ENCODE measurements at regions not wholly inside any gene's neighbourhood (a gene's known extent, or its start where the extent isn't known, plus 50 kb on each side); places are given as distances from the start of the nearest gene placed in this dataset.
"Not testable (repeated sequence)": the region's sequence is repeated elsewhere in the genome, so short reads cannot be mapped to it uniquely, and the experiment has no call there.

- no peaks in the 10 kb centered on the region for H3K36me3 Mint-ChIP-seq (ENCODE audit: insufficient read depth)
- H3K9me3 Mint-ChIP-seq = no peaks in the 10 kb centered on the region
- no peak overlapping the region for H3K27ac Mint-ChIP-seq (ENCODE audit: low read depth)
- no peak overlapping the region for H3K4me3 Mint-ChIP-seq
- no peaks in the 10 kb centered on the region for H3K4me1 Mint-ChIP-seq
- peak in 1 of 2 donors; percentile 3 for DNase-seq (ENCODE audit: low spot score in 2 of 2)
- peaks cover 40% of the 10 kb centered on the region for H3K27me3 Mint-ChIP-seq
- no peak for ATAC-seq (replicated peaks; ENCODE audit: extremely low read depth, poor library complexity, severe bottlenecking)
Observed at GRCh38 chr10:78335691-78336401, 302.2 kb downstream of the RPS24 start.

GRCh38 chr10:78336402-78336791 is 302.7 kb downstream of the RPS24 start:
- no peak for ATAC-seq (replicated peaks; ENCODE audit: extremely low read depth, poor library complexity, severe bottlenecking)
- Mint-ChIP-seq H3K27ac (ENCODE audit: low read depth) (no peak overlapping the region), H3K4me1 (no peaks in the 10 kb centered on the region), H3K4me3 (no peak overlapping the region), H3K9me3 (no peaks in the 10 kb centered on the region), H3K27me3 (peaks cover 35% of the 10 kb centered on the region), H3K36me3 (ENCODE audit: insufficient read depth) (no peaks in the 10 kb centered on the region)
- peak in 1 of 2 donors; percentile 6 for DNase-seq (ENCODE audit: low spot score in 2 of 2)

GRCh38 chr10:78337016-78337415 is 303.4 kb downstream of the RPS24 start:
- DNase-seq (ENCODE audit: low spot score in 2 of 2) (no peak), ATAC-seq (replicated peaks; ENCODE audit: extremely low read depth, poor library complexity, severe bottlenecking) (no peak)
- no peaks in the 10 kb centered on the region for H3K9me3 Mint-ChIP-seq
- H3K27me3 Mint-ChIP-seq = peaks cover 29% of the 10 kb centered on the region
- no peak overlapping the region for H3K27ac Mint-ChIP-seq (ENCODE audit: low read depth)
- H3K4me1 Mint-ChIP-seq = no peaks in the 10 kb centered on the region
- no peak overlapping the region for H3K4me3 Mint-ChIP-seq
- H3K36me3 Mint-ChIP-seq (ENCODE audit: insufficient read depth) = no peaks in the 10 kb centered on the region

- H3K4me3 Mint-ChIP-seq = no peak overlapping the region
- no peaks in the 10 kb centered on the region for H3K9me3 Mint-ChIP-seq
- no peak for ATAC-seq (replicated peaks; ENCODE audit: extremely low read depth, poor library complexity, severe bottlenecking)
- H3K27me3 Mint-ChIP-seq = peaks cover 21% of the 10 kb centered on the region
- DNase-seq (ENCODE audit: low spot score in 2 of 2) = no peak
- H3K27ac Mint-ChIP-seq (ENCODE audit: low read depth) = no peak overlapping the region
- no peaks in the 10 kb centered on the region for H3K4me1 Mint-ChIP-seq
- H3K36me3 Mint-ChIP-seq (ENCODE audit: insufficient read depth) = no peaks in the 10 kb centered on the region
Observed at GRCh38 chr10:78337646-78338391, 304.2 kb downstream of the RPS24 start.

- H3K27ac Mint-ChIP-seq (ENCODE audit: low read depth) = no peak overlapping the region
- no peak overlapping the region for H3K4me3 Mint-ChIP-seq
- H3K36me3 Mint-ChIP-seq (ENCODE audit: insufficient read depth) = no peaks in the 10 kb centered on the region
- ATAC-seq (replicated peaks; ENCODE audit: extremely low read depth, poor library complexity, severe bottlenecking) = no peak
- DNase-seq (ENCODE audit: low spot score in 2 of 2) = peak in 1 of 2 donors; percentile 8
- no peaks in the 10 kb centered on the region for H3K4me1 Mint-ChIP-seq
- no peaks in the 10 kb centered on the region for H3K9me3 Mint-ChIP-seq
- peaks cover 17% of the 10 kb centered on the region for H3K27me3 Mint-ChIP-seq
Observed at GRCh38 chr10:78338717-78339116, 305.1 kb downstream of the RPS24 start.

- DNase-seq (ENCODE audit: low spot score in 2 of 2) (no peak), ATAC-seq (replicated peaks; ENCODE audit: extremely low read depth, poor library complexity, severe bottlenecking) (no peak)
- H3K9me3 Mint-ChIP-seq = no peaks in the 10 kb centered on the region
- H3K36me3 Mint-ChIP-seq (ENCODE audit: insufficient read depth) = no peaks in the 10 kb centered on the region
- H3K4me1 Mint-ChIP-seq = no peaks in the 10 kb centered on the region
- H3K4me3 Mint-ChIP-seq = no peak overlapping the region
- peaks cover 17% of the 10 kb centered on the region for H3K27me3 Mint-ChIP-seq
- no peak overlapping the region for H3K27ac Mint-ChIP-seq (ENCODE audit: low read depth)
Observed at GRCh38 chr10:78339251-78339650, 305.6 kb downstream of the RPS24 start.

GRCh38 chr10:78341953-78342614 is 308.4 kb downstream of the RPS24 start:
- Mint-ChIP-seq H3K4me1 (no peaks in the 10 kb centered on the region), H3K4me3 (no peak overlapping the region), H3K27ac (ENCODE audit: low read depth) (no peak overlapping the region), H3K9me3 (no peaks in the 10 kb centered on the region), H3K27me3 (peaks cover 19% of the 10 kb centered on the region), H3K36me3 (ENCODE audit: insufficient read depth) (no peaks in the 10 kb centered on the region)
- ATAC-seq (replicated peaks; ENCODE audit: extremely low read depth, poor library complexity, severe bottlenecking) (no peak), DNase-seq (ENCODE audit: low spot score in 2 of 2) (no peak)

GRCh38 chr10:78342827-78343653 is 309.4 kb downstream of the RPS24 start:
- no peak overlapping the region for H3K4me3 Mint-ChIP-seq
- no peak overlapping the region for H3K27ac Mint-ChIP-seq (ENCODE audit: low read depth)
- H3K36me3 Mint-ChIP-seq (ENCODE audit: insufficient read depth) = no peaks in the 10 kb centered on the region
- ATAC-seq (replicated peaks; ENCODE audit: extremely low read depth, poor library complexity, severe bottlenecking) = no peak
- peak in 1 of 2 donors; percentile 8 for DNase-seq (ENCODE audit: low spot score in 2 of 2)
- no peaks in the 10 kb centered on the region for H3K4me1 Mint-ChIP-seq
- H3K27me3 Mint-ChIP-seq = peaks cover 27% of the 10 kb centered on the region
- H3K9me3 Mint-ChIP-seq = no peaks in the 10 kb centered on the region

- not testable (repeated sequence) for H3K9me3 Mint-ChIP-seq; ATAC-seq (replicated peaks; ENCODE audit: extremely low read depth, poor library complexity, severe bottlenecking); DNase-seq (ENCODE audit: low spot score in 2 of 2); H3K4me3 Mint-ChIP-seq; H3K36me3 Mint-ChIP-seq (ENCODE audit: insufficient read depth); H3K4me1 Mint-ChIP-seq; H3K27ac Mint-ChIP-seq (ENCODE audit: low read depth)
- peaks cover 16% of the 10 kb centered on the region for H3K27me3 Mint-ChIP-seq
Observed at GRCh38 chr10:78344257-78344656, 310.6 kb downstream of the RPS24 start.

- not testable (repeated sequence) for H3K9me3 Mint-ChIP-seq; H3K36me3 Mint-ChIP-seq (ENCODE audit: insufficient read depth)
Observed at GRCh38 chr10:78345515-78345914, 311.9 kb downstream of the RPS24 start.

GRCh38 chr10:78346721-78347120 is 313.1 kb downstream of the RPS24 start:
- no peaks in the 10 kb centered on the region for H3K36me3 Mint-ChIP-seq (ENCODE audit: insufficient read depth)
- H3K4me3 Mint-ChIP-seq = no peak overlapping the region
- no peaks in the 10 kb centered on the region for H3K4me1 Mint-ChIP-seq
- H3K27ac Mint-ChIP-seq (ENCODE audit: low read depth) = no peak overlapping the region
- H3K27me3 Mint-ChIP-seq = peaks cover 34% of the 10 kb centered on the region
- ATAC-seq (replicated peaks; ENCODE audit: extremely low read depth, poor library complexity, severe bottlenecking) (no peak), DNase-seq (ENCODE audit: low spot score in 2 of 2) (no peak)
- H3K9me3 Mint-ChIP-seq = no peaks in the 10 kb centered on the region

More at GRCh38 chr10:78345515-78345914, 311.9 kb downstream of the RPS24 start:
- not testable (repeated sequence) for H3K4me1 Mint-ChIP-seq; ATAC-seq (replicated peaks; ENCODE audit: extremely low read depth, poor library complexity, severe bottlenecking); H3K27ac Mint-ChIP-seq (ENCODE audit: low read depth); H3K4me3 Mint-ChIP-seq
- H3K27me3 Mint-ChIP-seq = peaks cover 23% of the 10 kb centered on the region
- DNase-seq (ENCODE audit: low spot score in 2 of 2) = peak in 1 of 2 donors; percentile 2

All from central memory CD8-positive, alpha-beta T cell (primary cell).